GM12892 (cell line): ENCODE measurements at regions not wholly inside any gene's neighbourhood (a gene's known extent, or its start where the extent isn't known, plus 50 kb on each side); places are given as distances from the start of the nearest gene placed in this dataset.

Experiments
- POLR2A ChIP-seq: IDR thresholded peaks from 2 replicates; pipeline ENCODE4 v1.6.1; 2011; ENCODE audit warnings: low read depth, low read length, control low read depth
- POLR2AphosphoS5 ChIP-seq: IDR thresholded peaks from 2 replicates; pipeline ENCODE4 v1.6.1; 2011; ENCODE audit warnings: low read depth, low read length, control low read depth
- TAF1 ChIP-seq: IDR thresholded peaks from 2 replicates; pipeline ENCODE4 v1.6.1; 2011; ENCODE audit warnings: low read depth, mild to moderate bottlenecking, control low read depth, low read length, borderline replicate concordance

DNA sequence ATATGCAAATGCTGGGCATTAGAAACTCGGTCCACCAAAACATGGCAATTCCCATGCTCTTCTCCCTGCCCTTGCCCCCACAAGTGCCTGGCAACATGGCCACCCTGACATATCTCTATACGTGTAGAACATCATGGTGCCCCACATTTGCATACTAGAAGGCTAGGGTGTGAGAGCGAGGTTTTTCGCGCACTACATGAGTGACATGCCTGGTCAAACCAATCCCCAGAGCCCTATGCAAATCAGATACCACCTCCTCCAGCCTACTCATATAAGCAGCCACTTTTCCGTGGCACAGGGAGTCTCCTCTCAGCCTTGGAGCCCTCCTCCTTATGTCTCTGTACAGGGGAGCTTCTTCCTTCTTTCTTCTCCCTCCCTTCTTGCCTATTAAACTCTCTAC, 296.1 kb upstream of the GULP1 start:
- TF ChIP-seq POLR2A, result no peak
- TF ChIP-seq TAF1, result no peak
- no peak for TF ChIP-seq POLR2AphosphoS5
